GM23338 (cell line): ENCODE measurements at regions not wholly inside any gene's neighbourhood (a gene's known extent, or its start where the extent isn't known, plus 50 kb on each side); places are given as distances from the start of the nearest gene placed in this dataset.

Source experiments
- ATAC-seq: fragments of 200-7000 bp; cut with Tn5 transposase; 3 replicates; pipeline ENCODE4 v1.9.1; 2020
- DNase-seq: peaks from one replicate; pipeline ENCODE4 v3.0.0-alpha.2; 2015; ENCODE audit warnings: low spot score
- H2AFZ ChIP-seq: fragments of 200-600 bp; sonication (generic); 2 replicates; pipeline ENCODE4 v1.8.0; 2016; ENCODE audit warnings: antibody characterized with exemption, mild to moderate bottlenecking, moderate library complexity
- H3F3A ChIP-seq: fragments of 200-600 bp; sonication (generic); replicated peaks from 2 replicates; pipeline ENCODE4 v1.8.0; 2017; ENCODE audit warnings: antibody characterized with exemption, mixed run types, low read depth
- H3K27ac ChIP-seq: fragments of 200-600 bp; sonication (generic); 2 replicates; pipeline ENCODE4 v1.6.1; 2016; ENCODE audit warnings: low read depth
- H3K27me3 ChIP-seq: fragments of 200-600 bp; sonication (generic); 2 replicates; pipeline ENCODE4 v1.8.0; 2016; ENCODE audit warnings: mild to moderate bottlenecking, mixed run types, moderate library complexity; ENCODE audit not compliant: insufficient read depth
- H3K36me3 ChIP-seq: fragments of 200-600 bp; sonication (generic); 2 replicates; pipeline ENCODE4 v1.8.0; 2016; ENCODE audit warnings: mild to moderate bottlenecking; ENCODE audit not compliant: insufficient read depth
- H3K4me1 ChIP-seq: fragments of 200-600 bp; sonication (generic); 2 replicates; pipeline ENCODE4 v1.8.0; 2016; ENCODE audit warnings: mild to moderate bottlenecking, moderate library complexity; ENCODE audit not compliant: insufficient read depth
- H3K4me2 ChIP-seq: fragments of 200-600 bp; sonication (generic); 2 replicates; pipeline ENCODE4 v1.7.1; 2017; ENCODE audit warnings: mixed run types
- H3K4me3 ChIP-seq: fragments of 200-600 bp; sonication (generic); 2 replicates; pipeline ENCODE4 v1.6.1; 2016; ENCODE audit warnings: mixed run types
- H3K79me2 ChIP-seq: fragments of 200-600 bp; sonication (generic); replicated peaks from 2 replicates; pipeline ENCODE4 v1.8.0; 2017; ENCODE audit warnings: mild to moderate bottlenecking; ENCODE audit not compliant: insufficient read depth
- H3K9me2 ChIP-seq: fragments of 200-600 bp; sonication (generic); 2 replicates; pipeline ENCODE4 v1.8.0; 2017; ENCODE audit not compliant: insufficient read depth
- H4K20me1 ChIP-seq: fragments of 200-600 bp; sonication (generic); replicated peaks from 2 replicates; pipeline ENCODE4 v1.8.0; 2017; ENCODE audit warnings: mild to moderate bottlenecking; ENCODE audit not compliant: insufficient read depth
- H3K27ac Mint-ChIP-seq: 2 replicates; pipeline ENCODE4 v1.8.0; 2020; ENCODE audit warnings: inconsistent platforms, mild to moderate bottlenecking, moderate library complexity, mixed read lengths
- H3K27me3 Mint-ChIP-seq: 3 replicates; pipeline ENCODE4 v1.8.0; 2022; ENCODE audit warnings: low read depth, mild to moderate bottlenecking, moderate library complexity, mixed read lengths, inconsistent platforms; ENCODE audit not compliant: insufficient read depth, poor library complexity
- H3K36me3 Mint-ChIP-seq: 3 replicates; pipeline ENCODE4 v1.8.0; 2021; ENCODE audit warnings: low read depth, mild to moderate bottlenecking, inconsistent platforms, moderate library complexity, mixed read lengths
- H3K4me1 Mint-ChIP-seq: 3 replicates; pipeline ENCODE4 v1.8.0; 2020; ENCODE audit warnings: mild to moderate bottlenecking, inconsistent platforms, mixed read lengths
- H3K4me3 Mint-ChIP-seq: 3 replicates; pipeline ENCODE4 v1.8.0; 2021; ENCODE audit warnings: moderate library complexity, mild to moderate bottlenecking, inconsistent platforms, mixed read lengths
- H3K9me3 Mint-ChIP-seq: 3 replicates; pipeline ENCODE4 v1.8.0; 2020; ENCODE audit warnings: moderate library complexity, mild to moderate bottlenecking, inconsistent platforms, mixed read lengths
- CREB1 ChIP-seq: fragments of 250-450 bp; sonication (Bioruptor Pico); IDR thresholded peaks from 2 replicates; pipeline ENCODE4 v1.5.0; 2020; ENCODE audit warnings: low read depth, mild to moderate bottlenecking, moderate library complexity
- CTCF ChIP-seq, 2 experiments: fragments of 200-600 bp in 1 of 2; sonication (generic) in 1 of 2; conservative IDR thresholded peaks; 2 replicates each; pipeline versions ENCODE4 v1.5.1 to v1.6.1; 2016 to 2017; ENCODE audit warnings: antibody characterized with exemption in 2 of 2, low read depth in 2 of 2, mild to moderate bottlenecking in 2 of 2, moderate library complexity in 1 of 2
- ETS1 ChIP-seq: IDR thresholded peaks from 2 replicates; pipeline ENCODE4 v1.6.1; 2016; ENCODE audit warnings: antibody characterized with exemption
- EZH2 ChIP-seq: fragments of 200-600 bp; sonication (generic); IDR thresholded peaks from one replicate; pipeline ENCODE4 v1.8.0; 2017; ENCODE audit warnings: antibody characterized with exemption, mild to moderate bottlenecking, low read depth; ENCODE audit not compliant: unreplicated experiment
- EZH2phosphoT487 ChIP-seq: fragments of 200-600 bp; sonication (generic); IDR thresholded peaks from one replicate; pipeline ENCODE4 v1.8.1; 2018; ENCODE audit warnings: antibody characterized with exemption; ENCODE audit not compliant: unreplicated experiment
- JUNB ChIP-seq: IDR thresholded peaks from one replicate; pipeline ENCODE4 v1.6.1; 2016; ENCODE audit warnings: antibody characterized with exemption; ENCODE audit not compliant: unreplicated experiment
- NANOG ChIP-seq: IDR thresholded peaks from 2 replicates; pipeline ENCODE4 v1.6.1; 2016; ENCODE audit warnings: antibody characterized with exemption, borderline replicate concordance
- POLR2AphosphoS5 ChIP-seq: IDR thresholded peaks from 2 replicates; pipeline ENCODE4 v1.6.1; 2016; ENCODE audit warnings: antibody characterized with exemption, low read depth
- STAT1 ChIP-seq: IDR thresholded peaks from one replicate; pipeline ENCODE4 v1.6.1; 2016; ENCODE audit warnings: antibody characterized with exemption; ENCODE audit not compliant: unreplicated experiment
- ZNF114 ChIP-seq: fragments of 250-450 bp; sonication (Bioruptor Pico); IDR thresholded peaks from 2 replicates; pipeline ENCODE4 v1.5.0; 2020; ENCODE audit warnings: mild to moderate bottlenecking, moderate library complexity
- ZNF331 ChIP-seq: fragments of 250-450 bp; sonication (Bioruptor Pico); IDR thresholded peaks from 2 replicates; pipeline ENCODE4 v1.5.0; 2020; ENCODE audit warnings: low read depth, mild to moderate bottlenecking, moderate library complexity
- ZNF462 ChIP-seq: fragments of 250-450 bp; sonication (Bioruptor Pico); IDR thresholded peaks from 2 replicates; pipeline ENCODE4 v1.5.0; 2020; ENCODE audit warnings: mild to moderate bottlenecking, moderate library complexity
- TF ChIP-seq, protein P1 (sequence below): IDR thresholded peaks from one replicate; pipeline ENCODE4 v1.6.1; 2018; ENCODE audit warnings: antibody characterized with exemption; ENCODE audit not compliant: unreplicated experiment

DNA sequence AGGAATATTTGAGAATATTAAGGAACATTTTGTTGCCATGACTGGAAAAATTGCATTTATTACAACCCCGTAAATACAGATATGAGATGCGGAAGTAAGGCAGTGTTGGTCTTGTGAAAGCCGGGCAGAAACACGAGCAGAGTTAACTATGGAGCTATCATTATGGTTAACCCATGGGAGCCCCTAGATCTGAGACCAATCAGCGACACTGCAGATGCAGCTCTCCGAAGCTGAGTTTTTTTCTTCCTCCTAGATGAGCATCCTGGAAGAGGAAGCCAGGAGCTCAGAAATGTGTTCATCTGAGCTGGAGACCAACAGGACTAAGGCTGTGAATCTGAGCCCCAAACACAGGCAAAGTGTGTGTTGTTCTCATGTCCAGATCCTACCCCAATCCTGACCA, 123.0 kb upstream of the KL start:
- Histone ChIP-seq H3K4me1 (no peaks in the 10 kb centered on the region), H3F3A (no peaks in the 10 kb centered on the region), H3K9me2 (0 out of 2 replicates have a peak, but pooled peaks cover 7% of the 10 kb centered on the region), H3K27me3 (no peaks in the 10 kb centered on the region), H3K4me3 (no peak overlapping the region), H4K20me1 (no peaks in the 10 kb centered on the region), H3K36me3 (no peaks in the 10 kb centered on the region), H3K79me2 (no peaks in the 10 kb centered on the region), H3K4me2 (no peak overlapping the region), H2AFZ (no peak overlapping the region), H3K27ac (no peak overlapping the region)
- peaks cover 1% of the 10 kb centered on the region; the same call in 1 of the 3 replicates for H3K9me3 Mint-ChIP-seq
- H3K27ac Mint-ChIP-seq, result no peak overlapping the region
- no peaks in the 10 kb centered on the region for H3K36me3 Mint-ChIP-seq
- H3K4me1 Mint-ChIP-seq, result no peaks in the 10 kb centered on the region
- no peak overlapping the region for H3K4me3 Mint-ChIP-seq
- no peak for TF ChIP-seq POLR2AphosphoS5
- no peak for TF ChIP-seq EZH2phosphoT487
- TF ChIP-seq JUNB, result no peak
- TF ChIP-seq, protein P1, sequence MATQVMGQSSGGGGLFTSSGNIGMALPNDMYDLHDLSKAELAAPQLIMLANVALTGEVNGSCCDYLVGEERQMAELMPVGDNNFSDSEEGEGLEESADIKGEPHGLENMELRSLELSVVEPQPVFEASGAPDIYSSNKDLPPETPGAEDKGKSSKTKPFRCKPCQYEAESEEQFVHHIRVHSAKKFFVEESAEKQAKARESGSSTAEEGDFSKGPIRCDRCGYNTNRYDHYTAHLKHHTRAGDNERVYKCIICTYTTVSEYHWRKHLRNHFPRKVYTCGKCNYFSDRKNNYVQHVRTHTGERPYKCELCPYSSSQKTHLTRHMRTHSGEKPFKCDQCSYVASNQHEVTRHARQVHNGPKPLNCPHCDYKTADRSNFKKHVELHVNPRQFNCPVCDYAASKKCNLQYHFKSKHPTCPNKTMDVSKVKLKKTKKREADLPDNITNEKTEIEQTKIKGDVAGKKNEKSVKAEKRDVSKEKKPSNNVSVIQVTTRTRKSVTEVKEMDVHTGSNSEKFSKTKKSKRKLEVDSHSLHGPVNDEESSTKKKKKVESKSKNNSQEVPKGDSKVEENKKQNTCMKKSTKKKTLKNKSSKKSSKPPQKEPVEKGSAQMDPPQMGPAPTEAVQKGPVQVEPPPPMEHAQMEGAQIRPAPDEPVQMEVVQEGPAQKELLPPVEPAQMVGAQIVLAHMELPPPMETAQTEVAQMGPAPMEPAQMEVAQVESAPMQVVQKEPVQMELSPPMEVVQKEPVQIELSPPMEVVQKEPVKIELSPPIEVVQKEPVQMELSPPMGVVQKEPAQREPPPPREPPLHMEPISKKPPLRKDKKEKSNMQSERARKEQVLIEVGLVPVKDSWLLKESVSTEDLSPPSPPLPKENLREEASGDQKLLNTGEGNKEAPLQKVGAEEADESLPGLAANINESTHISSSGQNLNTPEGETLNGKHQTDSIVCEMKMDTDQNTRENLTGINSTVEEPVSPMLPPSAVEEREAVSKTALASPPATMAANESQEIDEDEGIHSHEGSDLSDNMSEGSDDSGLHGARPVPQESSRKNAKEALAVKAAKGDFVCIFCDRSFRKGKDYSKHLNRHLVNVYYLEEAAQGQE, result no peak
- no peak for TF ChIP-seq ZNF462 (CRISPR knock-in tag)
- no peak for TF ChIP-seq NANOG
- no peak for TF ChIP-seq ETS1
- TF ChIP-seq CREB1 (CRISPR knock-in tag), result no peak
- no peak for TF ChIP-seq ZNF114 (CRISPR knock-in tag)
- no peak for TF ChIP-seq CTCF (conservative IDR thresholded peaks at IDR 0.05; ENCODE audit: low read depth in 2 of 2)
- TF ChIP-seq EZH2, result no peak
- no peak for TF ChIP-seq STAT1
- TF ChIP-seq ZNF331 (CRISPR knock-in tag), result no peak
- ATAC-seq, result no peak
- no peak for DNase-seq
- H3K27me3 Mint-ChIP-seq, result no peaks in the 10 kb centered on the region
